Thymus (tissue), 11 donors: ENCODE measurements at regions not wholly inside any gene's neighbourhood (a gene's known extent, or its start where the extent isn't known, plus 50 kb on each side); places are given as distances from the start of the nearest gene placed in this dataset.

ENCODE experiments used
- DNase-seq, 9 donors: peaks; one replicate each; pipeline ENCODE4 v3.0.0-alpha.2; 2013; ENCODE audit warnings: low spot score in 9 of 9, low read depth in 6 of 9, missing footprints in 1 of 9
- H3K27ac ChIP-seq, 2 donors: one replicate each; pipeline ENCODE4 v1.5.1; 2013; ENCODE audit warnings: control low read depth in 1 of 2, low read depth in 1 of 2, low read length in 1 of 2, mild to moderate bottlenecking in 1 of 2, moderate library complexity in 1 of 2
- H3K27me3 ChIP-seq, 2 donors: one replicate each; pipeline ENCODE4 v1.5.1; 2013; ENCODE audit warnings: low read length in 1 of 2; ENCODE audit not compliant: control insufficient read depth in 2 of 2, insufficient read depth in 1 of 2
- H3K36me3 ChIP-seq, 2 donors: one replicate each; pipeline ENCODE4 v1.5.1; 2013; ENCODE audit warnings: low read length in 1 of 2, mild to moderate bottlenecking in 1 of 2, moderate library complexity in 1 of 2; ENCODE audit not compliant: control insufficient read depth in 2 of 2, insufficient read depth in 2 of 2
- H3K4me1 ChIP-seq, 2 donors: one replicate each; pipeline ENCODE4 v1.5.1; 2013; ENCODE audit warnings: low read length in 2 of 2; ENCODE audit not compliant: control insufficient read depth in 2 of 2, insufficient read depth in 2 of 2
- H3K4me3 ChIP-seq, 2 donors: one replicate each; pipeline ENCODE4 v1.5.1; 2013; ENCODE audit warnings: low read length in 2 of 2, control low read depth in 1 of 2, mild to moderate bottlenecking in 1 of 2
- H3K9me3 ChIP-seq, 2 donors: one replicate each; pipeline ENCODE4 v1.5.1; 2013; ENCODE audit warnings: low read length in 1 of 2, mild to moderate bottlenecking in 1 of 2; ENCODE audit not compliant: control insufficient read depth in 2 of 2, insufficient read depth in 1 of 2
- WGBS: extraction: QIAGEN DNeasy Blood & Tissue Kit; methylation state at CpG from one replicate; pipeline ENCODE4 v1.1.7; 2013; 5-methylcytosine and 5-hydroxymethylcytosine counted together
- donor health status: healthy.

- Histone ChIP-seq H3K27me3 (no peaks in the 10 kb centered on the region), H3K9me3 (peaks cover 0 to 7% of the 10 kb centered on the region in 2 donors), H3K4me3 (no peak overlapping the region), H3K27ac (peak overlapping the region; percentile 69 to 75), H3K36me3 (no peaks in the 10 kb centered on the region), H3K4me1 (peaks cover 30 to 73% of the 10 kb centered on the region in 2 donors)
- no peak for DNase-seq
- 89% methylated on average over 5 of the region's 5 CpGs for WGBS
These were observed 70.5 kb upstream of the SFMBT2 start for GRCh38 chr10:7481368-7481765.

- Histone ChIP-seq H3K9me3 (peaks cover 0 to 7% of the 10 kb centered on the region in 2 donors), H3K4me3 (no peak overlapping the region), H3K36me3 (no peaks in the 10 kb centered on the region), H3K4me1 (peaks cover 30 to 70% of the 10 kb centered on the region in 2 donors), H3K27me3 (no peaks in the 10 kb centered on the region), H3K27ac (peak overlapping the region; percentile 68)
- DNase-seq = peak in 1 of 9 donors; percentile 59
- WGBS = 68% methylated on average over 8 of the region's 8 CpGs
These were observed 70.0 kb upstream of the SFMBT2 start for GRCh38 chr10:7480742-7481367.

DNA sequence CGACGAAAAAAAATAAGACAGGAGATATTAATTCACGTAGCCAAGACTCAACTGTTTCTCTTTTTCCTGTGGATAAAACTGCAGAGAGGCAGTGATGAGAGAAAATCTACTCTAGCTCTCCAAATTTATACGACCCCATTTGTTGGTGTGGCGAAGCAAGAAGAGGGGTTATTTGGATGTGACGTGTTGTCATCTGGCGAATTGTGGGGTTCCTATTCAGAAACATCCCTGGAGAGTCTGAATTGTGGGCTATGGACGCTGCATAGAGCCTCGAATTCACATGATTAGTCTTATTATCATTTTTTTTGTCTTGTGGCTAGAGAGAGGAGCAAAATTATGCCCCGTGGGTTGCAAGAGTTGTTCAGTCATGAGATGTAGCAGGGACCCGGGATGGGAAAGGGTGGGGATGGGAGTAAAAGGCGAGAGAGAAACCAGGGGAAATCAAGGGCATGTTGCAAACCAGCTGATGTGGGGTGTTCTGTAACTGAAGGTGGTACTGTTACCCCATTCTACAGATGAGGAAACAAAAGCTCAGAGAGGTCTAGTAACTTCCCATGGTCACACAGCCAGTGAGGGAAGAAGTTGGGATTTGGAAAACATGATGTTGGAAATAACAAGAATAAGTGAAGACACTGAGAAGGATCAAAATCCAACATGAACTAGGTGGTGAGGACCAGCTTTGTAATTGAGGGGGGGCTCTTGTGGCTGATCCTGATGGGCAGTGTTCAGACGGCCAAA is 69.2 kb upstream of the SFMBT2 start:
- WGBS = 98% methylated on average over 13 of the region's 13 CpGs

DNA sequence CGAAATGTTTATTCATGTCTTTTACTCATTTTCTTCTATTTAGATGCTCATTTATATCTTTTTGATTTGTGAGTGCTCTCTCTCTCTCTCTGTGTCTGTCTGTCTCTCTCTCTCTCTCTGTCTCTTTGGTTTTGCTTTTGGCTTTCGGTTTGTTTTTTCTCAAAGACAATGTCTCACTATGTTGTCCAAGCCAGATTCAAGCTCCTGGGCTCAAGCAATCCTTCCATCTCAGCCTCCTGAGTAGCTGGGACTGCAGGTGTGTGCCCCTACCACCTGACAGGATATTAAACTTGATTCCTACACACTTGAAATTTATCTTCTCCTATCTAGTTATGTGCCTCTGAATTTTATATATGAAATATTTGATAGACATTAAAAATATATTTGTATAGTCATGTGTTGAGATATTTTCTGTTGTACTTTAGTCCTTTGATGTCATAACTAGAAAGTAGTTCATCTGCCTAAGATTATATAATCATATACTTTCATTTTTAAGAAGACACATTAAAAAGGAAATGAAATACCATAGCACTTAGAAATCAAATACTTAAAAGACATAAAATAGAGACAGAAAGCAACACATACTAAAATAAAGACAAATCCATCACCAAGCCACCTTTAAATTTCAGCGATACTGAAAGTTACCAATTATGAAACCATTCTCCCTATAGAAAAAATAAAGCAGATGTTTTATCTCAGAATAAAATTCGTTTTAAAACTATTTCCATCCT is 68.1 kb upstream of the SFMBT2 start:
- H3K27ac ChIP-seq = peak overlapping the region in 1 of 2 donors; percentile 73
- peaks cover 0 to 7% of the 10 kb centered on the region in 2 donors for H3K9me3 ChIP-seq
- DNase-seq = no peak
- H3K36me3 ChIP-seq = no peaks in the 10 kb centered on the region
- H3K4me1 ChIP-seq = peaks cover 25 to 65% of the 10 kb centered on the region in 2 donors
- no peaks in the 10 kb centered on the region for H3K27me3 ChIP-seq
- 80% methylated on average over 4 of the region's 4 CpGs for WGBS
- no peak overlapping the region for H3K4me3 ChIP-seq

More for the DNA sequence above, 69.2 kb upstream of the SFMBT2 start:
- Histone ChIP-seq H3K27ac (peak overlapping the region; percentile 62 to 68), H3K9me3 (peaks cover 0 to 7% of the 10 kb centered on the region in 2 donors), H3K36me3 (no peaks in the 10 kb centered on the region), H3K4me3 (no peak overlapping the region), H3K4me1 (peaks cover 28 to 70% of the 10 kb centered on the region in 2 donors), H3K27me3 (no peaks in the 10 kb centered on the region)
- no peak for DNase-seq

GRCh38 chr10:7477538-7478334 is 66.9 kb upstream of the SFMBT2 start:
- H3K27me3 ChIP-seq = no peaks in the 10 kb centered on the region
- DNase-seq = no peak
- no peaks in the 10 kb centered on the region for H3K36me3 ChIP-seq
- 93% methylated on average over 10 of the region's 10 CpGs for WGBS
- H3K4me3 ChIP-seq = no peak overlapping the region
- peaks cover 15 to 56% of the 10 kb centered on the region in 2 donors for H3K4me1 ChIP-seq
- H3K27ac ChIP-seq = no peak overlapping the region
- peaks cover 0 to 7% of the 10 kb centered on the region in 2 donors for H3K9me3 ChIP-seq

GRCh38 chr10:7475939-7476338 is 65.1 kb upstream of the SFMBT2 start:
- WGBS = 65% methylated on average over 5 of the region's 5 CpGs
- no peak for DNase-seq
- Histone ChIP-seq H3K9me3 (peaks cover 0 to 7% of the 10 kb centered on the region in 2 donors), H3K4me3 (no peak overlapping the region), H3K27me3 (no peaks in the 10 kb centered on the region), H3K27ac (no peak overlapping the region), H3K36me3 (no peaks in the 10 kb centered on the region), H3K4me1 (peaks cover 16 to 51% of the 10 kb centered on the region in 2 donors)

- Histone ChIP-seq H3K4me1 (peaks cover 18 to 48% of the 10 kb centered on the region in 2 donors), H3K4me3 (no peak overlapping the region), H3K27me3 (no peaks in the 10 kb centered on the region), H3K9me3 (peaks cover 0 to 7% of the 10 kb centered on the region in 2 donors), H3K36me3 (no peaks in the 10 kb centered on the region), H3K27ac (peak overlapping the region in 1 of 2 donors; percentile 22)
- WGBS = 71% methylated on average over 26 of the region's 26 CpGs
- no peak for DNase-seq
These were observed 64.4 kb upstream of the SFMBT2 start for GRCh38 chr10:7475046-7475911.

GRCh38 chr10:7474388-7474787 is 63.6 kb upstream of the SFMBT2 start:
- no peak overlapping the region for H3K27ac ChIP-seq
- WGBS = 59% methylated on average over 7 of the region's 7 CpGs
- no peaks in the 10 kb centered on the region for H3K36me3 ChIP-seq
- H3K9me3 ChIP-seq = peaks cover 0 to 7% of the 10 kb centered on the region in 2 donors
- H3K4me1 ChIP-seq = peaks cover 18 to 48% of the 10 kb centered on the region in 2 donors
- H3K27me3 ChIP-seq = no peaks in the 10 kb centered on the region
- no peak for DNase-seq
- no peak overlapping the region for H3K4me3 ChIP-seq
